Ramos (cell line): ENCODE measurements at regions not wholly inside any gene's neighbourhood (a gene's known extent, or its start where the extent isn't known, plus 50 kb on each side); places are given as distances from the start of the nearest gene placed in this dataset.

ENCODE experiments used
- in situ Hi-C: fragments of 300-500 bp; cut with MboI; formaldehyde crosslinking; loops from one replicate; pipeline ENCODE4 v1.14.3; 2022; ENCODE audit warnings: low sequenced_read_pairs; ENCODE audit not compliant: unreplicated experiment

GRCh38 chr1:181356505-181357340, 126.6 kb upstream of the CACNA1E start:
- in situ Hi-C loops = no loop called here

GRCh38 chr1:181359012-181359411, 124.3 kb upstream of the CACNA1E start:
- in situ Hi-C loops = no loop called here

- in situ Hi-C loops = no loop called here
Measured at GRCh38 chr1:181364801-181365200, 118.5 kb upstream of the CACNA1E start.

- in situ Hi-C loops = no loop called here
Measured at GRCh38 chr1:181366910-181367309, 116.4 kb upstream of the CACNA1E start.

- in situ Hi-C loops = no loop called here
Measured at GRCh38 chr1:181369416-181369815, 113.9 kb upstream of the CACNA1E start.

GRCh38 chr1:181383695-181384094, 99.6 kb upstream of the CACNA1E start:
- in situ Hi-C loops = no loop called here

GRCh38 chr1:181386340-181386739, 97.0 kb upstream of the CACNA1E start:
- in situ Hi-C loops = no loop called here

GRCh38 chr1:181386951-181387350, 96.4 kb upstream of the CACNA1E start:
- in situ Hi-C loops = no loop called here

- in situ Hi-C loops = no loop called here
Measured at GRCh38 chr1:181387702-181388101, 95.6 kb upstream of the CACNA1E start.

- in situ Hi-C loops = no loop called here
Measured at GRCh38 chr1:181390410-181391077, 92.8 kb upstream of the CACNA1E start.

- in situ Hi-C loops = no loop called here
Measured at GRCh38 chr1:181391301-181391900, 91.9 kb upstream of the CACNA1E start.

GRCh38 chr1:181392133-181392532, 91.2 kb upstream of the CACNA1E start:
- in situ Hi-C loops = no loop called here

- in situ Hi-C loops = no loop called here
Measured at GRCh38 chr1:181392613-181393220, 90.6 kb upstream of the CACNA1E start.

GRCh38 chr1:181394766-181395165, 88.6 kb upstream of the CACNA1E start:
- in situ Hi-C loops = no loop called here

GRCh38 chr1:181396171-181396670, 87.1 kb upstream of the CACNA1E start:
- in situ Hi-C loops = no loop called here

GRCh38 chr1:181396811-181397210, 86.5 kb upstream of the CACNA1E start:
- in situ Hi-C loops = no loop called here

- in situ Hi-C loops = no loop called here
Measured at GRCh38 chr1:181397845-181398244, 85.5 kb upstream of the CACNA1E start.

- in situ Hi-C loops = no loop called here
Measured at GRCh38 chr1:181398544-181398943, 84.8 kb upstream of the CACNA1E start.

- in situ Hi-C loops = no loop called here
Measured at GRCh38 chr1:181405584-181405983, 77.7 kb upstream of the CACNA1E start.

GRCh38 chr1:181406989-181407388, 76.3 kb upstream of the CACNA1E start:
- in situ Hi-C loops = no loop called here

GRCh38 chr1:181409981-181410380, 73.3 kb upstream of the CACNA1E start:
- in situ Hi-C loops = no loop called here
